ENCODE measurements at regions not wholly inside any gene's neighbourhood (a gene's known extent, or its start where the extent isn't known, plus 50 kb on each side); places are given as distances from the start of the nearest gene placed in this dataset.
"Not testable (repeated sequence)": the region's sequence is repeated elsewhere in the genome, so short reads cannot be mapped to it uniquely, and the experiment has no call there.

GRCh38 chr20:22070610-22071058 lies 365.2 kb downstream of the PAX1 start:
- no peak for DNase-seq

GRCh38 chr20:22063753-22064152 lies 358.3 kb downstream of the PAX1 start:
- DNase-seq: no peak

- no peak for DNase-seq
Measured at GRCh38 chr20:22062874-22063273, 357.4 kb downstream of the PAX1 start.

- no peak for DNase-seq
Measured at GRCh38 chr20:22060610-22061009, 355.1 kb downstream of the PAX1 start.

GRCh38 chr20:22058746-22059145 lies 353.3 kb downstream of the PAX1 start:
- no peak for DNase-seq

- no peak for DNase-seq
Measured at GRCh38 chr20:22055981-22056380, 350.5 kb downstream of the PAX1 start.

- DNase-seq: no peak
Measured at GRCh38 chr20:22052025-22052650, 346.7 kb downstream of the PAX1 start.

GRCh38 chr20:22045956-22046507 lies 340.6 kb downstream of the PAX1 start:
- not testable (repeated sequence) for DNase-seq

GRCh38 chr20:22027423-22027822 lies 322.0 kb downstream of the PAX1 start:
- no peak for DNase-seq

GRCh38 chr20:22020201-22020600 lies 314.7 kb downstream of the PAX1 start:
- DNase-seq: no peak

GRCh38 chr20:22008456-22008855 lies 303.0 kb downstream of the PAX1 start:
- DNase-seq: no peak

GRCh38 chr20:22006306-22006705 lies 300.8 kb downstream of the PAX1 start:
- DNase-seq: no peak

GRCh38 chr20:22005535-22005934 lies 300.1 kb downstream of the PAX1 start:
- DNase-seq: no peak

- no peak for DNase-seq
Measured at GRCh38 chr20:22004946-22005345, 299.5 kb downstream of the PAX1 start.

GRCh38 chr20:22003680-22004079 lies 298.2 kb downstream of the PAX1 start:
- no peak for DNase-seq

- no peak for DNase-seq
Measured at GRCh38 chr20:22001886-22002285, 296.4 kb downstream of the PAX1 start.

- DNase-seq: no peak
Measured at GRCh38 chr20:21995461-21995860, 290.0 kb downstream of the PAX1 start.

- DNase-seq: no peak
Measured at GRCh38 chr20:21994203-21994602, 288.7 kb downstream of the PAX1 start.

- no peak for DNase-seq
Measured at GRCh38 chr20:21982559-21982958, 277.1 kb downstream of the PAX1 start.

GRCh38 chr20:21981597-21982344 lies 276.3 kb downstream of the PAX1 start:
- DNase-seq: peak; percentile 18

GRCh38 chr20:21981179-21981578 lies 275.7 kb downstream of the PAX1 start:
- no peak for DNase-seq

- DNase-seq: no peak
Measured at GRCh38 chr20:21971436-21971835, 266.0 kb downstream of the PAX1 start.

- DNase-seq: no peak
Measured at GRCh38 chr20:21968486-21968885, 263.0 kb downstream of the PAX1 start.

- no peak for DNase-seq
Measured at GRCh38 chr20:21967481-21967880, 262.0 kb downstream of the PAX1 start.

All from left kidney (tissue), 1 donor.